Loucy (cell line): ENCODE measurements at regions not wholly inside any gene's neighbourhood (a gene's known extent, or its start where the extent isn't known, plus 50 kb on each side); places are given as distances from the start of the nearest gene placed in this dataset.

ENCODE experiments used
- EZH2phosphoT487 ChIP-seq: fragments of 200-600 bp; IDR thresholded peaks from 2 replicates; pipeline ENCODE4 v1.6.1; 2018; ENCODE audit warnings: antibody characterized with exemption, mild to moderate bottlenecking, moderate library complexity, borderline replicate concordance
- TF ChIP-seq, protein P1 (sequence below): fragments of 200-600 bp; sonication (generic); conservative IDR thresholded peaks from 2 replicates; pipeline ENCODE4 v1.5.1; 2014; ENCODE audit warnings: mild to moderate bottlenecking, antibody characterized with exemption, low read length

DNA sequence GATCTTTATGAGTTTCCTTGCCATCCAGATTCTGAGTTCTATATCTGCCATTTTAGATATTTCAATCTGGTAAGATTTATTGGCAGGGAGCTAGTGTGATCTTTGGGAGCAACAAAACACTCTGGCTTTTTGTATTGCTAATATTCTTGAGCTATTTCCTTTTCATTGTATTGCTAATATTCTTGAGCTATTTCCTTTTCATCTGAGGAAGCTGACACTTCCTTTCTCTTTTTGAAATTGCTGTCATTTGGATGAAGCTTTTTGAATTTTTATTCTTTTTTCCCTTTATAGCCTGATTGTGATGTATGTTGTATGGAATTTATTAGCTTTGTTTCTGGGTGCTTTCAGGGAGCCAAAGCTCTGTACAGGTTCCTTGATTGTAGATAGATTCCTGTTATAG, 873.5 kb upstream of the ATXN8OS start:
- TF ChIP-seq, protein P1, sequence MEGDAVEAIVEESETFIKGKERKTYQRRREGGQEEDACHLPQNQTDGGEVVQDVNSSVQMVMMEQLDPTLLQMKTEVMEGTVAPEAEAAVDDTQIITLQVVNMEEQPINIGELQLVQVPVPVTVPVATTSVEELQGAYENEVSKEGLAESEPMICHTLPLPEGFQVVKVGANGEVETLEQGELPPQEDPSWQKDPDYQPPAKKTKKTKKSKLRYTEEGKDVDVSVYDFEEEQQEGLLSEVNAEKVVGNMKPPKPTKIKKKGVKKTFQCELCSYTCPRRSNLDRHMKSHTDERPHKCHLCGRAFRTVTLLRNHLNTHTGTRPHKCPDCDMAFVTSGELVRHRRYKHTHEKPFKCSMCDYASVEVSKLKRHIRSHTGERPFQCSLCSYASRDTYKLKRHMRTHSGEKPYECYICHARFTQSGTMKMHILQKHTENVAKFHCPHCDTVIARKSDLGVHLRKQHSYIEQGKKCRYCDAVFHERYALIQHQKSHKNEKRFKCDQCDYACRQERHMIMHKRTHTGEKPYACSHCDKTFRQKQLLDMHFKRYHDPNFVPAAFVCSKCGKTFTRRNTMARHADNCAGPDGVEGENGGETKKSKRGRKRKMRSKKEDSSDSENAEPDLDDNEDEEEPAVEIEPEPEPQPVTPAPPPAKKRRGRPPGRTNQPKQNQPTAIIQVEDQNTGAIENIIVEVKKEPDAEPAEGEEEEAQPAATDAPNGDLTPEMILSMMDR = no peak
- TF ChIP-seq EZH2phosphoT487 = no peak
